NT2/D1 (cell line): ENCODE measurements at regions not wholly inside any gene's neighbourhood (a gene's known extent, or its start where the extent isn't known, plus 50 kb on each side); places are given as distances from the start of the nearest gene placed in this dataset.

Experiments
- SUZ12 ChIP-seq: IDR thresholded peaks from 2 replicates; pipeline ENCODE4 v1.6.1; 2011; ENCODE audit not compliant: insufficient read length, insufficient read depth; ENCODE audit errors: extremely low read depth
- YY1 ChIP-seq: IDR thresholded peaks from 2 replicates; pipeline ENCODE4 v1.6.1; 2011; ENCODE audit not compliant: insufficient read length, insufficient read depth
- ZNF274 ChIP-seq: IDR thresholded peaks from 2 replicates; pipeline ENCODE4 v1.6.1; 2011; ENCODE audit warnings: mild to moderate bottlenecking, low read depth, low read length

GRCh38 chr4:3346146-3346545, 53.3 kb downstream of the RGS12 start:
- TF ChIP-seq ZNF274 (no peak), YY1 (no peak), SUZ12 (no peak)
